Psoas muscle (tissue), 7 donors: ENCODE measurements at regions not wholly inside any gene's neighbourhood (a gene's known extent, or its start where the extent isn't known, plus 50 kb on each side); places are given as distances from the start of the nearest gene placed in this dataset.

ENCODE experiments used
- ATAC-seq, 4 donors: fragments of 200-7000 bp; cut with Tn5 transposase; one replicate each; pipeline ENCODE4 v1.9.1; 2020; ENCODE audit warnings: moderate library complexity in 3 of 4, mild to moderate bottlenecking in 2 of 4
- DNase-seq, 2 donors: peaks; one replicate each; pipeline ENCODE4 v3.0.0-alpha.2; 2020
- H3K27ac ChIP-seq: fragments of 200-600 bp; one replicate; pipeline ENCODE4 v1.8.0; 2022
- H3K27me3 ChIP-seq, 3 donors: fragments of 200-600 bp in 1 of 3; one replicate each; pipeline versions ENCODE4 v1.6.1 to v1.8.0; 2013 to 2022; ENCODE audit warnings: low read length in 2 of 3, mild to moderate bottlenecking in 2 of 3, moderate library complexity in 1 of 3; ENCODE audit not compliant: insufficient read depth in 3 of 3
- H3K36me3 ChIP-seq, 2 donors: fragments of 200-600 bp in 1 of 2; one replicate each; pipeline versions ENCODE4 v1.6.1 to v1.8.0; 2013 to 2022; ENCODE audit warnings: low read depth in 1 of 2, mild to moderate bottlenecking in 1 of 2, moderate library complexity in 1 of 2; ENCODE audit not compliant: insufficient read depth in 1 of 2
- H3K4me1 ChIP-seq: fragments of 200-600 bp; one replicate; pipeline ENCODE4 v1.8.0; 2022
- H3K4me3 ChIP-seq: fragments of 200-600 bp; one replicate; pipeline ENCODE4 v1.8.0; 2022; ENCODE audit warnings: mild to moderate bottlenecking
- H3K9me3 ChIP-seq: fragments of 200-600 bp; one replicate; pipeline ENCODE4 v1.8.0; 2022
- CTCF ChIP-seq: fragments of 200-600 bp; IDR thresholded peaks from one replicate; pipeline ENCODE4 v1.8.0; 2022; ENCODE audit warnings: antibody characterized with exemption
- WGBS, 3 donors: extraction: QIAGEN DNeasy Blood & Tissue Kit; methylation state at CpG; one replicate each; pipeline versions ENCODE4 v1.1.6 to v1.1.7; 2013; 5-methylcytosine and 5-hydroxymethylcytosine counted together
- intact Hi-C, 2 donors: fragments of 100-400 bp; cut with DNase I; formaldehyde crosslinking; loops; one replicate each; pipeline versions ENCODE4 v1.11.0 to v1.14.2; 2022
- donor health status: healthy with polysubstance abuse.
- donor health status: DM: no; HTN: no; CAD: no; lungs with moderate emphysema.
- donor health status: Bipolar disorder and iron deficiency.
- donor health status: healthy.
- donor health status: DM: yes; HTN: yes; CAD: no.
- donor health status: DM: no; HTN: no; CAD: no.
- donor health status: DM: yes; HTN: yes; CAD: no.

DNA sequence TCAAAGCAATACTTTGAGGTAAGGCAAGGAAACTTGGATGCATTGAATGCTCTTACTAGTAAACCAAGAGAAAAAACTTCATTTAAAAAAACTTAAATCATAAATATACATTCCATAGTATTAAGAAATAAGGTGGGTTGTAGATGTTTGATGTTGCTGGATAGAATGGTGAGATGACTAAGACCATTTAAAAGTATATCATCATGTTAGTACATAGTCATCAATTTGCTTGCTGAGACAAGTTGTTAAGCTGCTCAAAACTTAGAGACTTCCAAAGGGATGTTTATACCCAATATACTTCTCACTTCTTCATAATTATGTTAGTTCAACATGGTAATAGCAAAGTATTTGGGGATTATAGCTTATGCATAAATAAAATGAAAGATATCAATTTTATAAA is 675.5 kb upstream of the MGAT4C start:
- Histone ChIP-seq H3K4me3 (no peak overlapping the region), H3K27ac (no peak overlapping the region), H3K27me3 (no peaks in the 10 kb centered on the region), H3K9me3 (no peaks in the 10 kb centered on the region), H3K4me1 (no peaks in the 10 kb centered on the region), H3K36me3 (no peaks in the 10 kb centered on the region)
- no peak for TF ChIP-seq CTCF
- ATAC-seq (no peak), DNase-seq (no peak)
- intact Hi-C loops = no loop called here

GRCh38 chr12:86929962-86930361 is 673.8 kb upstream of the MGAT4C start:
- no peak overlapping the region for H3K4me3 ChIP-seq
- intact Hi-C loops = no loop called here
- TF ChIP-seq CTCF = no peak
- no peak overlapping the region for H3K27ac ChIP-seq
- H3K27me3 ChIP-seq = no peaks in the 10 kb centered on the region
- H3K4me1 ChIP-seq = no peaks in the 10 kb centered on the region
- DNase-seq = no peak
- ATAC-seq = no peak
- no peaks in the 10 kb centered on the region for H3K36me3 ChIP-seq
- H3K9me3 ChIP-seq = no peaks in the 10 kb centered on the region
- WGBS, 3 donors = 87 to 93% (median 89%) methylated on average over 2 of the region's 2 CpGs

- Histone ChIP-seq H3K36me3 (no peaks in the 10 kb centered on the region), H3K4me1 (no peaks in the 10 kb centered on the region), H3K9me3 (no peaks in the 10 kb centered on the region), H3K27ac (no peak overlapping the region), H3K4me3 (no peak overlapping the region), H3K27me3 (no peaks in the 10 kb centered on the region)
- 88 to 94% (median 89%) methylated on average over 1 of the region's 1 CpG for WGBS, 3 donors
- intact Hi-C loops = no loop called here
- DNase-seq (no peak), ATAC-seq (no peak)
- TF ChIP-seq CTCF = no peak
These were observed 660.9 kb upstream of the MGAT4C start for GRCh38 chr12:86917121-86917520.

DNA sequence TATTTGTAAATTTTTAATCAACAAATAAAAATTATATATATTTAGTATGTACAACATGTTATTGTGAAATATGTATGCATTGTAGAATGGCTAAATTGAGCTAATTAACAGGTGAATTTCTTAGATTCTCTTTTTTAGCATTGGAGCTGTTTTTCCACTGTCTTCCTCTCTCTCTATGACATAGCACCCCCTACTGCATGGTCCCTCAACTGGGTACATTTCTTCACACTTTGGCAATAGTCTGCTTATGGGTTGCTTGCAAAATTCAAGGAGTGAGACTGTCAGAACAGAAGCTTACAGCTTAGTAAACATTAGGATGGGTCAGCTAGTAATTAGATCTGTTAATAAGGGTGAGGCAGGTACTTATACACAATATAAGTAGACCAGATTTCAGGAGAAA is 658.5 kb upstream of the MGAT4C start:
- Histone ChIP-seq H3K4me1 (no peaks in the 10 kb centered on the region), H3K4me3 (no peak overlapping the region), H3K36me3 (no peaks in the 10 kb centered on the region), H3K9me3 (no peaks in the 10 kb centered on the region), H3K27ac (no peak overlapping the region), H3K27me3 (no peaks in the 10 kb centered on the region)
- no peak for TF ChIP-seq CTCF
- no peak for ATAC-seq
- no peak for DNase-seq
- intact Hi-C loops = no loop called here

- Histone ChIP-seq H3K4me1 (no peaks in the 10 kb centered on the region), H3K27me3 (no peaks in the 10 kb centered on the region), H3K9me3 (no peaks in the 10 kb centered on the region), H3K4me3 (no peak overlapping the region), H3K27ac (no peak overlapping the region), H3K36me3 (no peaks in the 10 kb centered on the region)
- ATAC-seq = no peak
- no peak for DNase-seq
- no peak for TF ChIP-seq CTCF
- intact Hi-C loops = no loop called here
- WGBS, 3 donors = 77 to 80% (median 77%) methylated on average over 3 of the region's 3 CpGs
These were observed 655.8 kb upstream of the MGAT4C start for GRCh38 chr12:86911973-86912372.
